ENCODE measurements at regions not wholly inside any gene's neighbourhood (a gene's known extent, or its start where the extent isn't known, plus 50 kb on each side); places are given as distances from the start of the nearest gene placed in this dataset.

DNA sequence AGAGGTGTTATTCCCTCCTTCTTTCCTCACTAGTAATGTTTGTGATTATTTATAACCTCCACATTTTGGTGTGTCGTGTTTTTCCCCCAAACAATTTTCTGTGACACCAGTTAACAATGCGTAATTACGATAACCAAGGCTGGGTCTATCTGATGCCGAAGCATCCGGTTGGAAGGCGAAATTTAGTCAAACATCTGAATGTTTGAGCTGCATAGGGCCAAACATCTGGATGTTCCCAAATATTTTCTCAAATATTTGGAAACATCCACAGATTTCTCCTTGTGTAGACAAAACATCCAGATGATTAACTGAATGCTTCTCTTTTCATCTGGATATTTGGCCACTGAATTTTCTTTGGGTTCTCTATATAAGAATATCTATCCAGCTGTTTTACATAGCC, 371.7 kb downstream of the NFIB start:
- WGBS (ENCODE audit: low lambda C conversion rate), result 18% methylated on average over 6 of the region's 6 CpGs
- FAIRE-seq, result no peak
- BruUV-seq (replicated peaks), result no TSS peak
- TF ChIP-seq FOXA1 (IDR thresholded peaks at IDR 0.05), result no peak
- TF ChIP-seq FOXA1 (CRISPR knock-in tag; IDR thresholded peaks at IDR 0.05), result no peak
- no peak for TF ChIP-seq ZBTB43 (CRISPR knock-in tag; conservative IDR thresholded peaks at IDR 0.05)
- no peak for TF ChIP-seq U2AF2 (IDR thresholded peaks at IDR 0.05; ENCODE audit: low read depth, low read length)
- no peak for TF ChIP-seq ZNF431 (CRISPR knock-in tag; IDR thresholded peaks at IDR 0.05; ENCODE audit: borderline replicate concordance, low read depth)
- TF ChIP-seq, protein P1, sequence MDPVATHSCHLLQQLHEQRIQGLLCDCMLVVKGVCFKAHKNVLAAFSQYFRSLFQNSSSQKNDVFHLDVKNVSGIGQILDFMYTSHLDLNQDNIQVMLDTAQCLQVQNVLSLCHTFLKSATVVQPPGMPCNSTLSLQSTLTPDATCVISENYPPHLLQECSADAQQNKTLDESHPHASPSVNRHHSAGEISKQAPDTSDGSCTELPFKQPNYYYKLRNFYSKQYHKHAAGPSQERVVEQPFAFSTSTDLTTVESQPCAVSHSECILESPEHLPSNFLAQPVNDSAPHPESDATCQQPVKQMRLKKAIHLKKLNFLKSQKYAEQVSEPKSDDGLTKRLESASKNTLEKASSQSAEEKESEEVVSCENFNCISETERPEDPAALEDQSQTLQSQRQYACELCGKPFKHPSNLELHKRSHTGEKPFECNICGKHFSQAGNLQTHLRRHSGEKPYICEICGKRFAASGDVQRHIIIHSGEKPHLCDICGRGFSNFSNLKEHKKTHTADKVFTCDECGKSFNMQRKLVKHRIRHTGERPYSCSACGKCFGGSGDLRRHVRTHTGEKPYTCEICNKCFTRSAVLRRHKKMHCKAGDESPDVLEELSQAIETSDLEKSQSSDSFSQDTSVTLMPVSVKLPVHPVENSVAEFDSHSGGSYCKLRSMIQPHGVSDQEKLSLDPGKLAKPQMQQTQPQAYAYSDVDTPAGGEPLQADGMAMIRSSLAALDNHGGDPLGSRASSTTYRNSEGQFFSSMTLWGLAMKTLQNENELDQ (CRISPR knock-in tag; IDR thresholded peaks at IDR 0.05; ENCODE audit: borderline replicate concordance), result no peak
- no peak for TF ChIP-seq ZNF143 (CRISPR knock-in tag; IDR thresholded peaks at IDR 0.05)
- TF ChIP-seq KDM2A (CRISPR knock-in tag; IDR thresholded peaks at IDR 0.05; ENCODE audit: borderline replicate concordance, low read depth), result no peak
- TF ChIP-seq TRIM24 (CRISPR knock-in tag; IDR thresholded peaks at IDR 0.05), result no peak
- TF ChIP-seq, protein P2, sequence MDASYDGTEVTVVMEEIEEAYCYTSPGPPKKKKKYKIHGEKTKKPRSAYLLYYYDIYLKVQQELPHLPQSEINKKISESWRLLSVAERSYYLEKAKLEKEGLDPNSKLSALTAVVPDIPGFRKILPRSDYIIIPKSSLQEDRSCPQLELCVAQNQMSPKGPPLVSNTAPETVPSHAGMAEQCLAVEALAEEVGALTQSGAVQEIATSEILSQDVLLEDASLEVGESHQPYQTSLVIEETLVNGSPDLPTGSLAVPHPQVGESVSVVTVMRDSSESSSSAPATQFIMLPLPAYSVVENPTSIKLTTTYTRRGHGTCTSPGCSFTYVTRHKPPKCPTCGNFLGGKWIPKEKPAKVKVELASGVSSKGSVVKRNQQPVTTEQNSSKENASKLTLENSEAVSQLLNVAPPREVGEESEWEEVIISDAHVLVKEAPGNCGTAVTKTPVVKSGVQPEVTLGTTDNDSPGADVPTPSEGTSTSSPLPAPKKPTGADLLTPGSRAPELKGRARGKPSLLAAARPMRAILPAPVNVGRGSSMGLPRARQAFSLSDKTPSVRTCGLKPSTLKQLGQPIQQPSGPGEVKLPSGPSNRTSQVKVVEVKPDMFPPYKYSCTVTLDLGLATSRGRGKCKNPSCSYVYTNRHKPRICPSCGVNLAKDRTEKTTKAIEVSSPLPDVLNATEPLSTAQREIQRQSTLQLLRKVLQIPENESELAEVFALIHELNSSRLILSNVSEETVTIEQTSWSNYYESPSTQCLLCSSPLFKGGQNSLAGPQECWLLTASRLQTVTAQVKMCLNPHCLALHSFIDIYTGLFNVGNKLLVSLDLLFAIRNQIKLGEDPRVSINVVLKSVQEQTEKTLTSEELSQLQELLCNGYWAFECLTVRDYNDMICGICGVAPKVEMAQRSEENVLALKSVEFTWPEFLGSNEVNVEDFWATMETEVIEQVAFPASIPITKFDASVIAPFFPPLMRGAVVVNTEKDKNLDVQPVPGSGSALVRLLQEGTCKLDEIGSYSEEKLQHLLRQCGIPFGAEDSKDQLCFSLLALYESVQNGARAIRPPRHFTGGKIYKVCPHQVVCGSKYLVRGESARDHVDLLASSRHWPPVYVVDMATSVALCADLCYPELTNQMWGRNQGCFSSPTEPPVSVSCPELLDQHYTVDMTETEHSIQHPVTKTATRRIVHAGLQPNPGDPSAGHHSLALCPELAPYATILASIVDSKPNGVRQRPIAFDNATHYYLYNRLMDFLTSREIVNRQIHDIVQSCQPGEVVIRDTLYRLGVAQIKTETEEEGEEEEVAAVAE (CRISPR knock-in tag; IDR thresholded peaks at IDR 0.05; ENCODE audit: borderline replicate concordance), result no peak
- TF ChIP-seq, protein P3, sequence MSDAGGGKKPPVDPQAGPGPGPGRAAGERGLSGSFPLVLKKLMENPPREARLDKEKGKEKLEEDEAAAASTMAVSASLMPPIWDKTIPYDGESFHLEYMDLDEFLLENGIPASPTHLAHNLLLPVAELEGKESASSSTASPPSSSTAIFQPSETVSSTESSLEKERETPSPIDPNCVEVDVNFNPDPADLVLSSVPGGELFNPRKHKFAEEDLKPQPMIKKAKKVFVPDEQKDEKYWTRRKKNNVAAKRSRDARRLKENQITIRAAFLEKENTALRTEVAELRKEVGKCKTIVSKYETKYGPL (CRISPR knock-in tag; IDR thresholded peaks at IDR 0.05), result no peak
- no peak for TF ChIP-seq KLF15 (CRISPR knock-in tag; IDR thresholded peaks at IDR 0.05; ENCODE audit: borderline replicate concordance)
- TF ChIP-seq MEIS2 (CRISPR knock-in tag; IDR thresholded peaks at IDR 0.05), result no peak
- no peak for TF ChIP-seq CBX1 (IDR thresholded peaks at IDR 0.05; ENCODE audit: low read depth)
- no peak for TF ChIP-seq ZNF605 (CRISPR knock-in tag; IDR thresholded peaks at IDR 0.05)

More for the DNA sequence above, 371.7 kb downstream of the NFIB start:
- ATAC-seq, result no peak
- Histone ChIP-seq H3K4me1 (ENCODE audit: insufficient read depth, low read length) (no peaks in the 10 kb centered on the region), H2AFZ (ENCODE audit: low read length) (no peak overlapping the region), H4K20me1 (ENCODE audit: insufficient read depth, low read length) (no peaks in the 10 kb centered on the region), H3K79me2 (ENCODE audit: insufficient read depth, low read length) (no peaks in the 10 kb centered on the region), H3K27ac (ENCODE audit: extremely low read length, insufficient read depth, low read length) (no peak overlapping the region), H3K36me3 (replicated peaks in 1 of 2; ENCODE audit: control insufficient read depth in 1 of 2, insufficient read depth in 2 of 2, low read length in 2 of 2) (no peaks in the 10 kb centered on the region), H3K4me2 (ENCODE audit: low read depth, low read length) (no peak overlapping the region), H3K9me3 (ENCODE audit: low read length) (no peaks in the 10 kb centered on the region), H3K4me3 (replicated peaks in 1 of 3; ENCODE audit: insufficient read depth in 1 of 3, low read depth in 2 of 3, low read length in 3 of 3) (no peak overlapping the region), H3K9ac (ENCODE audit: insufficient read depth, low read depth, low read length) (no peak overlapping the region), H3K27me3 (ENCODE audit: control insufficient read depth in 1 of 2, insufficient read depth in 2 of 2, low read length in 2 of 2) (no peaks in the 10 kb centered on the region; a peak in 1 of 5 replicates)
- intact Hi-C loops (cut with micrococcal nuclease; ENCODE audit: unreplicated experiment) (no loop called here), in situ Hi-C loops (cut with HindIII; ENCODE audit: extremely low pct_ligation_motif_present, low pct_unique_long_range_greater_than_20kb) (no loop called here)
- no peak for DNase-seq (ENCODE audit: low spot score)
- CTCF ChIA-PET (ENCODE audit: low intra/inter-chr PET ratio, low total read pairs), result no interaction called here
- POLR2A ChIA-PET, result no interaction called here
